HEK293 (cell line): ENCODE measurements at regions not wholly inside any gene's neighbourhood (a gene's known extent, or its start where the extent isn't known, plus 50 kb on each side); places are given as distances from the start of the nearest gene placed in this dataset.

ENCODE experiments used
- CTCF ChIA-PET: fragments of 350-600 bp; formaldehyde crosslinking; extraction: SDS; loops from one replicate; lab custom pipeline; 2021; ENCODE audit warnings: antibody characterized with exemption; lab: Yijun Ruan, JAX
- POLR2A ChIA-PET: fragments of 300-600 bp; formaldehyde crosslinking; extraction: SDS; loops from one replicate; lab custom pipeline; 2020; ENCODE audit warnings: antibody characterized with exemption, inconsistent platforms; lab: Yijun Ruan, JAX
- H3K27ac ChIP-seq: fragments of 200-500 bp; sonication (Bioruptor generic); 2 replicates; pipeline ENCODE4 v1.5.1; 2014; ENCODE audit warnings: low read depth, low read length, control low read depth, inconsistent platforms; ENCODE audit errors: extremely low read depth
- H3K36me3 ChIP-seq, 2 experiments: fragments of 200-500 bp in 1 of 2; sonication (Bioruptor generic) in 1 of 2; 1 replicate in 1 of 2; 2 replicates in 1 of 2; pipeline ENCODE4 v1.5.1; 2014 to 2017; ENCODE audit warnings: inconsistent platforms in 2 of 2, low read length in 2 of 2; ENCODE audit not compliant: control insufficient read depth in 2 of 2, insufficient read depth in 1 of 2
- H3K4me1 ChIP-seq: fragments of 200-500 bp; sonication (Bioruptor generic); 2 replicates; pipeline ENCODE4 v1.5.1; 2014; ENCODE audit warnings: mild to moderate bottlenecking, low read length, inconsistent platforms; ENCODE audit not compliant: control insufficient read depth, insufficient read depth
- H3K4me3 ChIP-seq: 2 replicates; pipeline ENCODE4 v1.5.1; 2011; ENCODE audit warnings: low read depth, mild to moderate bottlenecking, control low read depth, low read length, moderate library complexity
- H3K9me3 ChIP-seq: fragments of 200-500 bp; sonication (Bioruptor generic); 2 replicates; pipeline ENCODE4 v1.5.1; 2014; ENCODE audit warnings: low read depth, low read length, inconsistent platforms; ENCODE audit not compliant: control insufficient read depth, insufficient read depth
- INSM2 ChIP-seq: fragments of 450-650 bp; formaldehyde crosslinking; IDR thresholded peaks from 2 replicates; pipeline ENCODE4 v1.5.1; 2016; ENCODE audit warnings: missing biosample characterization, missing genetic modification characterization
- KLF16 ChIP-seq: fragments of 450-650 bp; formaldehyde crosslinking; IDR thresholded peaks from 2 replicates; pipeline ENCODE4 v1.5.1; 2017; ENCODE audit warnings: missing biosample characterization, missing genetic modification characterization
- PRDM1 ChIP-seq: fragments of 450-650 bp; formaldehyde crosslinking; IDR thresholded peaks from 2 replicates; pipeline ENCODE4; 2016; ENCODE audit warnings: missing biosample characterization, missing genetic modification characterization
- REST ChIP-seq: fragments of 450-650 bp; formaldehyde crosslinking; IDR thresholded peaks from 2 replicates; pipeline ENCODE4 v1.5.1; 2016; ENCODE audit warnings: missing biosample characterization, missing genetic modification characterization
- SCRT1 ChIP-seq: fragments of 450-650 bp; formaldehyde crosslinking; IDR thresholded peaks from 2 replicates; pipeline ENCODE4 v1.5.1; 2016; ENCODE audit warnings: missing biosample characterization, missing genetic modification characterization, borderline replicate concordance
- TCF7L2 ChIP-seq: IDR thresholded peaks from 2 replicates; pipeline ENCODE4 v1.6.1; 2011; ENCODE audit warnings: low read depth, mild to moderate bottlenecking, inconsistent platforms, low read length, moderate library complexity, borderline replicate concordance
- ZNF132 ChIP-seq: fragments of 450-650 bp; formaldehyde crosslinking; IDR thresholded peaks from 2 replicates; pipeline ENCODE4 v1.5.1; 2017; ENCODE audit warnings: missing biosample characterization, missing genetic modification characterization, borderline replicate concordance
- ZNF157 ChIP-seq: fragments of 450-650 bp; formaldehyde crosslinking; IDR thresholded peaks from 2 replicates; pipeline ENCODE4 v1.5.1; 2016; ENCODE audit warnings: missing biosample characterization, missing genetic modification characterization
- ZNF18 ChIP-seq: fragments of 450-650 bp; formaldehyde crosslinking; IDR thresholded peaks from 2 replicates; pipeline ENCODE4 v1.5.1; 2016; ENCODE audit warnings: missing biosample characterization, missing genetic modification characterization
- ZNF23 ChIP-seq: fragments of 450-650 bp; formaldehyde crosslinking; IDR thresholded peaks from 2 replicates; pipeline ENCODE4 v1.5.1; 2016; ENCODE audit warnings: missing biosample characterization, missing genetic modification characterization, borderline replicate concordance
- ZNF514 ChIP-seq: fragments of 450-650 bp; formaldehyde crosslinking; IDR thresholded peaks from 2 replicates; pipeline ENCODE4 v1.5.1; 2016; ENCODE audit warnings: missing biosample characterization, missing genetic modification characterization
- ZNF548 ChIP-seq: fragments of 450-650 bp; formaldehyde crosslinking; IDR thresholded peaks from 2 replicates; pipeline ENCODE4 v1.5.1; 2016; ENCODE audit warnings: missing biosample characterization, missing genetic modification characterization
- ZNF561 ChIP-seq: fragments of 450-650 bp; IDR thresholded peaks from 2 replicates; pipeline ENCODE4 v1.5.1; 2018; ENCODE audit warnings: missing biosample characterization, missing genetic modification characterization, borderline replicate concordance
- ZNF600 ChIP-seq: fragments of 450-650 bp; formaldehyde crosslinking; IDR thresholded peaks from 2 replicates; pipeline ENCODE4 v1.5.1; 2016; ENCODE audit warnings: missing biosample characterization, missing genetic modification characterization
- ZNF621 ChIP-seq: fragments of 450-650 bp; formaldehyde crosslinking; IDR thresholded peaks from 2 replicates; pipeline ENCODE4 v1.5.1; 2017; ENCODE audit warnings: missing biosample characterization, missing genetic modification characterization
- ZNF747 ChIP-seq: fragments of 450-650 bp; formaldehyde crosslinking; IDR thresholded peaks from 2 replicates; pipeline ENCODE4 v1.5.1; 2016; ENCODE audit warnings: missing biosample characterization, missing genetic modification characterization
- ZNF76 ChIP-seq: fragments of 450-650 bp; formaldehyde crosslinking; IDR thresholded peaks from 2 replicates; pipeline ENCODE4; 2016; ENCODE audit warnings: low read depth, missing biosample characterization, missing genetic modification characterization, borderline replicate concordance
- TF ChIP-seq, protein P1 (sequence below): fragments of 450-650 bp; formaldehyde crosslinking; optimal IDR thresholded peaks from 2 replicates; pipeline ENCODE3; 2016; ENCODE audit warnings: missing biosample characterization, mild to moderate bottlenecking, missing genetic modification characterization
- TF ChIP-seq, protein P2 (sequence below): fragments of 450-650 bp; formaldehyde crosslinking; IDR thresholded peaks from 2 replicates; pipeline ENCODE4 v1.5.1; 2016; ENCODE audit warnings: missing biosample characterization, missing genetic modification characterization

GRCh38 chr12:98295681-98296080, 219.7 kb upstream of the TMPO start:
- Histone ChIP-seq H3K4me1 (no peaks in the 10 kb centered on the region), H3K9me3 (no peaks in the 10 kb centered on the region), H3K36me3 (no peaks in the 10 kb centered on the region), H3K27ac (no peak overlapping the region), H3K4me3 (no peak overlapping the region)
- TF ChIP-seq ZNF157 (tag by site-specific recombination) (no peak), ZNF600 (tag by site-specific recombination) (no peak), ZNF548 (no peak), ZNF132 (tag by site-specific recombination) (no peak), ZNF621 (no peak), SCRT1 (tag by site-specific recombination) (no peak), ZNF18 (tag by site-specific recombination) (no peak), PRDM1 (tag by site-specific recombination) (no peak), ZNF514 (no peak), ZNF76 (no peak), INSM2 (tag by site-specific recombination) (no peak), ZNF747 (tag by site-specific recombination) (no peak), ZNF561 (no peak), KLF16 (no peak), REST (no peak), ZNF23 (tag by site-specific recombination) (no peak), TCF7L2 (no peak)
- TF ChIP-seq, protein P1, sequence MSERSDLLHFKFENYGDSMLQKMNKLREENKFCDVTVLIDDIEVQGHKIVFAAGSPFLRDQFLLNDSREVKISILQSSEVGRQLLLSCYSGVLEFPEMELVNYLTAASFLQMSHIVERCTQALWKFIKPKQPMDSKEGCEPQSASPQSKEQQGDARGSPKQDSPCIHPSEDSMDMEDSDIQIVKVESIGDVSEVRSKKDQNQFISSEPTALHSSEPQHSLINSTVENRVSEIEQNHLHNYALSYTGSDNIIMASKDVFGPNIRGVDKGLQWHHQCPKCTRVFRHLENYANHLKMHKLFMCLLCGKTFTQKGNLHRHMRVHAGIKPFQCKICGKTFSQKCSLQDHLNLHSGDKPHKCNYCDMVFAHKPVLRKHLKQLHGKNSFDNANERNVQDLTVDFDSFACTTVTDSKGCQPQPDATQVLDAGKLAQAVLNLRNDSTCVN = no peak
- TF ChIP-seq, protein P2, sequence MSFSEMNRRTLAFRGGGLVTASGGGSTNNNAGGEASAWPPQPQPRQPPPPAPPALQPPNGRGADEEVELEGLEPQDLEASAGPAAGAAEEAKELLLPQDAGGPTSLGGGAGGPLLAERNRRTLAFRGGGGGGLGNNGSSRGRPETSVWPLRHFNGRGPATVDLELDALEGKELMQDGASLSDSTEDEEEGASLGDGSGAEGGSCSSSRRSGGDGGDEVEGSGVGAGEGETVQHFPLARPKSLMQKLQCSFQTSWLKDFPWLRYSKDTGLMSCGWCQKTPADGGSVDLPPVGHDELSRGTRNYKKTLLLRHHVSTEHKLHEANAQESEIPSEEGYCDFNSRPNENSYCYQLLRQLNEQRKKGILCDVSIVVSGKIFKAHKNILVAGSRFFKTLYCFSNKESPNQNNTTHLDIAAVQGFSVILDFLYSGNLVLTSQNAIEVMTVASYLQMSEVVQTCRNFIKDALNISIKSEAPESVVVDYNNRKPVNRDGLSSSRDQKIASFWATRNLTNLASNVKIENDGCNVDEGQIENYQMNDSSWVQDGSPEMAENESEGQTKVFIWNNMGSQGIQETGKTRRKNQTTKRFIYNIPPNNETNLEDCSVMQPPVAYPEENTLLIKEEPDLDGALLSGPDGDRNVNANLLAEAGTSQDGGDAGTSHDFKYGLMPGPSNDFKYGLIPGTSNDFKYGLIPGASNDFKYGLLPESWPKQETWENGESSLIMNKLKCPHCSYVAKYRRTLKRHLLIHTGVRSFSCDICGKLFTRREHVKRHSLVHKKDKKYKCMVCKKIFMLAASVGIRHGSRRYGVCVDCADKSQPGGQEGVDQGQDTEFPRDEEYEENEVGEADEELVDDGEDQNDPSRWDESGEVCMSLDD (tag by site-specific recombination) = no peak
- ChIA-PET POLR2A (no interaction called here), CTCF (no interaction called here)
